Panc1 (cell line): ENCODE measurements at regions not wholly inside any gene's neighbourhood (a gene's known extent, or its start where the extent isn't known, plus 50 kb on each side); places are given as distances from the start of the nearest gene placed in this dataset.
"Not testable (repeated sequence)": the region's sequence is repeated elsewhere in the genome, so short reads cannot be mapped to it uniquely, and the experiment has no call there.

ENCODE experiments used
- ATAC-seq: fragments of 200-7000 bp; cut with Tn5 transposase; 2 replicates; pipeline ENCODE4 v1.9.1; 2020; ENCODE audit warnings: mild to moderate bottlenecking, moderate library complexity
- BruUV-seq: library from RNA; stranded (reverse); fragments of 400-500 nt; replicated peaks from 2 replicates; lab custom pipeline; 2021; lab: Mats Ljungman, UMichigan
- CTCF ChIA-PET: fragments of 300-600 bp; sonication (Branson Sonifier 250); formaldehyde crosslinking; loops from one replicate; lab custom pipeline; 2022; ENCODE audit warnings: antibody characterized with exemption; lab: Charles Lee
- POLR2A ChIA-PET: fragments of 300-600 bp; sonication (Branson Sonifier 250); formaldehyde crosslinking; loops from one replicate; lab custom pipeline; 2022; ENCODE audit warnings: antibody characterized with exemption; lab: Charles Lee
- DNase-seq: peaks from one replicate; pipeline ENCODE4 v3.0.0-alpha.2; 2010; ENCODE audit warnings: low read depth, low spot score
- H3K27ac ChIP-seq: 2 replicates; pipeline ENCODE4 v1.5.1; 2011; ENCODE audit warnings: mild to moderate bottlenecking, low read length, inconsistent platforms
- H3K27me3 ChIP-seq: fragments of 200-500 bp; sonication (Bioruptor generic); 2 replicates; pipeline ENCODE4 v1.6.0; 2014; ENCODE audit warnings: low read length, inconsistent platforms; ENCODE audit not compliant: control insufficient read depth, insufficient read depth
- H3K36me3 ChIP-seq: fragments of 200-500 bp; sonication (Bioruptor generic); 2 replicates; pipeline ENCODE4 v1.5.1; 2014; ENCODE audit warnings: inconsistent platforms, mild to moderate bottlenecking, low read length, moderate library complexity; ENCODE audit not compliant: control insufficient read depth, insufficient read depth
- H3K4me1 ChIP-seq: 2 replicates; pipeline ENCODE4 v1.5.1; 2011; ENCODE audit warnings: inconsistent platforms, mild to moderate bottlenecking, low read length, moderate library complexity; ENCODE audit not compliant: control insufficient read depth, insufficient read depth
- H3K4me3 ChIP-seq, 2 experiments: 2 replicates each; pipeline ENCODE4 v1.5.1; 2011 to 2012; ENCODE audit warnings: low read depth in 2 of 2, low read length in 2 of 2, mild to moderate bottlenecking in 2 of 2, inconsistent platforms in 1 of 2, moderate library complexity in 1 of 2
- H3K9me3 ChIP-seq: fragments of 200-500 bp; sonication (Bioruptor generic); 2 replicates; pipeline ENCODE4 v1.5.1; 2014; ENCODE audit warnings: low read depth, mild to moderate bottlenecking, inconsistent platforms, low read length, moderate library complexity; ENCODE audit not compliant: control insufficient read depth, insufficient read depth
- CTCF ChIP-seq: fragments of 450-650 bp; IDR thresholded peaks from 2 replicates; pipeline ENCODE4 v1.5.1; 2017; ENCODE audit warnings: mild to moderate bottlenecking
- POLR2AphosphoS5 ChIP-seq: IDR thresholded peaks from 2 replicates; pipeline ENCODE4 v1.6.1; 2012; ENCODE audit warnings: mild to moderate bottlenecking, low read depth, low read length, moderate library complexity
- REST ChIP-seq, 2 experiments: IDR thresholded peaks; 2 replicates each; pipeline ENCODE4 v1.6.1; 2011 to 2012; ENCODE audit warnings: low read depth in 2 of 2, control low read depth in 1 of 2, low read length in 1 of 2, mild to moderate bottlenecking in 1 of 2, moderate library complexity in 1 of 2; ENCODE audit not compliant: insufficient read depth in 1 of 2
- SIN3A ChIP-seq: IDR thresholded peaks from 2 replicates; pipeline ENCODE4 v1.6.1; 2012; ENCODE audit warnings: low read depth, mild to moderate bottlenecking, low read length, moderate library complexity, borderline replicate concordance; ENCODE audit not compliant: insufficient read depth
- TCF7L2 ChIP-seq: IDR thresholded peaks from 2 replicates; pipeline ENCODE4 v1.6.1; 2011; ENCODE audit warnings: mild to moderate bottlenecking, low read depth, low read length, inconsistent platforms
- in situ Hi-C: cut with HindIII; loops from 2 replicates; pipeline ENCODE4 v1.10.0; 2016; ENCODE audit warnings: low sequenced_read_pairs, low pct_unique_long_range_greater_than_20kb
- intact Hi-C: fragments of 100-400 bp; cut with micrococcal nuclease; formaldehyde crosslinking; loops from one replicate; pipeline ENCODE4 v1.10.0; 2022; ENCODE audit not compliant: unreplicated experiment

GRCh38 chr13:60661521-60661920, 264.5 kb downstream of the TDRD3 start:
- CTCF ChIA-PET, result interaction anchor here (0.6 kb wide), 1 partner anchor 203 kb away, joined by 3 read pairs; no protein-coding TSS in a partner anchor
- no peak for ATAC-seq
- no peak for DNase-seq
- POLR2A ChIA-PET, result no interaction called here
- Histone ChIP-seq H3K4me3 (no peak overlapping the region), H3K36me3 (no peaks in the 10 kb centered on the region), H3K9me3 (no peaks in the 10 kb centered on the region), H3K4me1 (no peaks in the 10 kb centered on the region), H3K27ac (no peak overlapping the region), H3K27me3 (no peaks in the 10 kb centered on the region)
- TF ChIP-seq TCF7L2, result no peak
- no peak for TF ChIP-seq SIN3A
- TF ChIP-seq CTCF, result no peak
- TF ChIP-seq REST (IDR thresholded peaks at IDR 0.05; ENCODE audit: insufficient read depth in 1 of 2, low read depth in 2 of 2, low read length in 1 of 2), result no peak
- no peak for TF ChIP-seq POLR2AphosphoS5
- in situ Hi-C loops (no loop called here), intact Hi-C loops (no loop called here)
- no TSS peak for BruUV-seq

- H3K4me1 ChIP-seq, CTCF ChIA-PET, ATAC-seq, DNase-seq, H3K36me3 ChIP-seq, in situ Hi-C loops, intact Hi-C loops, H3K4me3 ChIP-seq, POLR2A ChIA-PET, BruUV-seq, H3K27ac ChIP-seq, H3K9me3 ChIP-seq, H3K27me3 ChIP-seq: not testable (repeated sequence)
Measured at GRCh38 chr13:60657586-60657985, 260.6 kb downstream of the TDRD3 start.

GRCh38 chr13:60655256-60655655, 258.2 kb downstream of the TDRD3 start:
- TF ChIP-seq POLR2AphosphoS5, result no peak
- Histone ChIP-seq H3K27me3 (no peaks in the 10 kb centered on the region), H3K36me3 (no peaks in the 10 kb centered on the region), H3K4me1 (no peaks in the 10 kb centered on the region), H3K9me3 (no peaks in the 10 kb centered on the region), H3K27ac (no peak overlapping the region), H3K4me3 (no peak overlapping the region)
- in situ Hi-C loops (no loop called here), intact Hi-C loops (no loop called here)
- ATAC-seq (no peak), DNase-seq (no peak)
- CTCF ChIA-PET, result no interaction called here
- POLR2A ChIA-PET, result no interaction called here
- BruUV-seq, result no TSS peak
